Peyer's patch (tissue), 4 donors: ENCODE measurements at regions not wholly inside any gene's neighbourhood (a gene's known extent, or its start where the extent isn't known, plus 50 kb on each side); places are given as distances from the start of the nearest gene placed in this dataset.

Experiments
- DNase-seq, 3 donors: peaks; one replicate each; pipeline ENCODE4 v3.0.0-alpha.2; 2017 to 2019
- H3K27ac ChIP-seq, 4 donors: fragments of 200-600 bp; sonication (generic); one replicate each; pipeline ENCODE4 v1.5.1; 2016 to 2019
- H3K27me3 ChIP-seq, 2 donors: fragments of 200-600 bp; sonication (generic); one replicate each; pipeline ENCODE4 v1.5.1; 2019
- H3K36me3 ChIP-seq, 3 donors: fragments of 200-600 bp; sonication (generic); one replicate each; pipeline ENCODE4 v1.5.1; 2016 to 2019
- H3K4me1 ChIP-seq, 4 donors: fragments of 200-600 bp; sonication (generic); one replicate each; pipeline ENCODE4 v1.5.1; 2016 to 2019
- H3K4me3 ChIP-seq, 4 donors: fragments of 200-600 bp; sonication (generic); 1 replicate in 3 of 4; 2 replicates in 1 of 4; pipeline ENCODE4 v1.5.1; 2016 to 2019; ENCODE audit warnings: mild to moderate bottlenecking in 1 of 4
- H3K9me3 ChIP-seq, 4 donors: fragments of 200-600 bp; sonication (generic); one replicate each; pipeline ENCODE4 v1.5.1; 2016 to 2019; ENCODE audit warnings: mild to moderate bottlenecking in 1 of 4
- CTCF ChIP-seq, 6 experiments: fragments of 450-650 bp in 4 of 6; fragments of 200-600 bp in 2 of 6; sonication (generic) in 1 of 6; IDR thresholded peaks; one replicate each; pipeline ENCODE4 v1.5.1; 2017 to 2019; ENCODE audit warnings: antibody characterized with exemption in 6 of 6, mild to moderate bottlenecking in 3 of 6, moderate library complexity in 1 of 6
- POLR2A ChIP-seq, 2 donors: fragments of 450-650 bp; IDR thresholded peaks; one replicate each; pipeline ENCODE4 v1.5.1; 2017; ENCODE audit warnings: antibody characterized with exemption in 2 of 2, mild to moderate bottlenecking in 2 of 2, moderate library complexity in 2 of 2

- no peak for TF ChIP-seq POLR2A (IDR thresholded peaks at IDR 0.05)
- TF ChIP-seq CTCF (IDR thresholded peaks at IDR 0.05) = no peak
- no peak for DNase-seq
- Histone ChIP-seq H3K4me1 (no peaks in the 10 kb centered on the region), H3K36me3 (no peaks in the 10 kb centered on the region), H3K27ac (no peak overlapping the region), H3K4me3 (no peak overlapping the region), H3K27me3 (no peaks in the 10 kb centered on the region), H3K9me3 (no peaks in the 10 kb centered on the region)
Measured at GRCh38 chr14:85461432-85462133, 68.4 kb upstream of the FLRT2 start.

GRCh38 chr14:85463512-85463911 is 66.4 kb upstream of the FLRT2 start:
- H3K27me3 ChIP-seq = no peaks in the 10 kb centered on the region
- H3K27ac ChIP-seq = no peak overlapping the region
- H3K9me3 ChIP-seq = no peaks in the 10 kb centered on the region
- no peak overlapping the region for H3K4me3 ChIP-seq
- DNase-seq = no peak
- no peaks in the 10 kb centered on the region for H3K36me3 ChIP-seq
- no peaks in the 10 kb centered on the region for H3K4me1 ChIP-seq
- no peak for TF ChIP-seq POLR2A (IDR thresholded peaks at IDR 0.05)
- no peak for TF ChIP-seq CTCF (IDR thresholded peaks at IDR 0.05)

- no peaks in the 10 kb centered on the region for H3K9me3 ChIP-seq
- TF ChIP-seq POLR2A (IDR thresholded peaks at IDR 0.05) (no peak), CTCF (IDR thresholded peaks at IDR 0.05) (no peak)
Measured at GRCh38 chr14:85464135-85464895, 65.6 kb upstream of the FLRT2 start.

GRCh38 chr14:85466678-85467077 is 63.3 kb upstream of the FLRT2 start:
- Histone ChIP-seq H3K36me3 (no peaks in the 10 kb centered on the region), H3K4me3 (no peak overlapping the region), H3K27ac (no peak overlapping the region), H3K9me3 (no peaks in the 10 kb centered on the region), H3K4me1 (no peaks in the 10 kb centered on the region), H3K27me3 (no peaks in the 10 kb centered on the region)
- no peak for DNase-seq
- no peak for TF ChIP-seq CTCF (IDR thresholded peaks at IDR 0.05)
- TF ChIP-seq POLR2A (IDR thresholded peaks at IDR 0.05) = no peak

More at GRCh38 chr14:85464135-85464895, 65.6 kb upstream of the FLRT2 start:
- H3K36me3 ChIP-seq = no peaks in the 10 kb centered on the region
- no peak overlapping the region for H3K4me3 ChIP-seq
- no peaks in the 10 kb centered on the region for H3K27me3 ChIP-seq
- no peak for DNase-seq
- no peak overlapping the region for H3K27ac ChIP-seq
- H3K4me1 ChIP-seq = no peaks in the 10 kb centered on the region

GRCh38 chr14:85468816-85469215 is 61.1 kb upstream of the FLRT2 start:
- no peak for DNase-seq
- H3K36me3 ChIP-seq = no peaks in the 10 kb centered on the region
- H3K9me3 ChIP-seq = no peaks in the 10 kb centered on the region
- TF ChIP-seq POLR2A (IDR thresholded peaks at IDR 0.05) (no peak), CTCF (IDR thresholded peaks at IDR 0.05) (no peak)
- no peak overlapping the region for H3K27ac ChIP-seq
- no peaks in the 10 kb centered on the region for H3K4me1 ChIP-seq
- H3K27me3 ChIP-seq = no peaks in the 10 kb centered on the region
- H3K4me3 ChIP-seq = no peak overlapping the region
